SIG-M5 (cell line): ENCODE measurements at regions not wholly inside any gene's neighbourhood (a gene's known extent, or its start where the extent isn't known, plus 50 kb on each side); places are given as distances from the start of the nearest gene placed in this dataset.

ENCODE experiments used
- DNase-seq: peaks from one replicate; lab custom pipeline; 2025; lab: John Stamatoyannopoulos, UW

DNA sequence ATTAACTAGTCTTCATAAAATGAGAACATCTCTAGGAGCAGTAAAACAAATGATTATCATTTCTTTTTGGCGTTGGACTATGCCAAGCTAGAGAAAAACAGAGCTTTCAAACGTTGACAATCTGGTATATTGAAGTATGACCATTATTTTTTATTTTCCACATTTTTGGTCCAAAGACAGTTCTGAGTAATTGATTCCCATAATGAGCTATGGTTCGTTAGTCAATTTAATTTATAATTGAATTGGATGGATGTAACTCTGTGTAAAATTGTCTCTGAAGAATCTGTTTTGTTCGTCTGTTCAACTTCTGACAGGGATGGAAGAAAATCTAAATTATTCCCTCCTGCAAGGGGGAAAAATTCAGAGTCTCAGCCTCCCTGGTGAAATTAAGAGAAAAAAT, 234.5 kb downstream of the LMO4 start:
- DNase-seq, result no peak

DNA sequence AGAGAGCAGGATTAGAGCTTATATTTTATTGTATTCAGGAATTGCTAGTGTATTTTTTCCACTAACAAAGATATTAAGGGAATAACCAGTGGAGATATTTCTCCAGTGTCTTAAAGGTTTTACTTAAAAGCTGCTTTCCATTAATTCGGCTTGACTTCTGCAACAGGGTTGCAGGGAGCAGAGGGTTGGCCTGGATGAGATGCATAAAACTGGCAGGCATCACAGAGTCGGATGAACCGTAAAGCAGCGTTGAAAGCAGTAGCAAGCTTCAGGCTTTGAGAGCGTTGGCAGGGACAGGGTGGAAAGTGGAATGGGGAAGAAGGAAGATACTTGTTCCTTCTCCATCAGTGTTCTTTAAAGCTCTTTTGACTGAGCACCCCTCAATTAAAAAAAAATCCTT, 237.2 kb downstream of the LMO4 start:
- no peak for DNase-seq

DNA sequence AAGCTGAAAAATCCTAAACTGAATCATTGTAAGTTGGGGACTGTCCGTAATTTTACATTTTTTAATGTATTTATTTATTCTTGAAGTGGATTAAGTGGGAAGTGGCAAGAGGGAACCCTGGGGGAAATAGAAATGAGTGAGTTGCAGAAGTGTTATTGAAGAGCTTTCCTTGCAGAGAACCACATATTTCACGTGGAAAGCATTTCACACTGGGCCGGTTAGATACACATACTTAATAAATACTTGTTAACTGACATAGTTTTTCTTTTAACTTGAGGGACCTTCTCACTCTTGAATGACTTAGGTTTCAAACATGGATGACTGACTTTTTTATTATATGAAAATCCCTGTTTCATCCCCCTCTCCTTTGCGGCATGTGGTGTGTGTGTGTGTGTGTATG, 239.3 kb downstream of the LMO4 start:
- DNase-seq, result no peak

DNA sequence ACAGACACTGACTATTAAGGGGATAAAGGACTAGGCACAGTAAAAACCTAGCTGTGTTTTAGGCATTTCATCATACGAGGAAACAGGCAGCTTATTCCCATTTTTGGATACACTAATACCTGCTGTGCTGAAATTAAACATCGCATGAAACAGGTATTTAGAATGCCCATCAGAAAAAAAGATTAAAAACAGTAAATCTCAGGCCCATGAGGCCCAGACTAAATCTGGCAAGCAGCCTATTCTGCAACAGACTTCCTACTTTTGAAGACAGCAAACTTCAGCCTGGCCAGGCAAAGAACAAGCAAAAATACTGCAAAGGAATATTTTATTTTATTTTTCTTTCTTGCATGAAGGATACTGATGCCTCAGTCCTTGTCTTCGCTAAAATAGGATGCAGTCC, 240.2 kb downstream of the LMO4 start:
- no peak for DNase-seq

DNA sequence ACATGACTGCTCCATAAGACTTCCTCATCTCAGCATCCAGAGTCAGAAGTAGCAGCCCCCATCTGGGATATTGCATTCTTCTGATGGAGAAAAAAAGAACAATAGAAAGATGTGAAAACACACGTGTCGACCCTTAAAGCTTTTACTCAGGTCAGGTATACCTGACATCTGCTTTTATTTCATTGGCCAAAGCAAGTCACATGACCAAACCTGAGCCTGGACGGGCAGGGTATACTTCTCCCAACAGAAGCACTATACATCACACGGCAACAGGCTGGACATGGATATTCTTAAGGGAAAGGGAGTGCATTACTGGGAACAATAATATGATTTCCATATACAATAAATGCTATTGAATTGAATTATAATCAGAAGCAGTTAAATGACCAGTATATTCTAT, 243.3 kb downstream of the LMO4 start:
- no peak for DNase-seq

DNA sequence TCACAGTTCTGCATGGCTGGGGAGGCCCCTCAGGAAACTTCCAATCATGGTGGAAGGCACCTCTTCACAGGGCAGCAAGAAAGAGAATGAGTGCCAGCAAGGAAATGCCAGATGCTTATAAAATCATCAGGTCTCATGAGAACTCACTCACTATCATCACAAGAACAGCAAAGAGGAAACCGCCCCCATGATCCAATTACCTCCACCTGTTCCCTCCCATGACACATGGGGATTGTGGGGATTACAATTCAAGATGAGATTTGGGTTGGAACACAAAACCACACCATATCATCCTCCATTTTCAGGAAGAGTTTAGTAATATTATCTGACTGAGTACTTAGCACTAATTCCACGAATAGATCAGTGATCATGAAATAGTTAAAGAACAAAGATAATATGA, 244.2 kb downstream of the LMO4 start:
- DNase-seq, result no peak

DNA sequence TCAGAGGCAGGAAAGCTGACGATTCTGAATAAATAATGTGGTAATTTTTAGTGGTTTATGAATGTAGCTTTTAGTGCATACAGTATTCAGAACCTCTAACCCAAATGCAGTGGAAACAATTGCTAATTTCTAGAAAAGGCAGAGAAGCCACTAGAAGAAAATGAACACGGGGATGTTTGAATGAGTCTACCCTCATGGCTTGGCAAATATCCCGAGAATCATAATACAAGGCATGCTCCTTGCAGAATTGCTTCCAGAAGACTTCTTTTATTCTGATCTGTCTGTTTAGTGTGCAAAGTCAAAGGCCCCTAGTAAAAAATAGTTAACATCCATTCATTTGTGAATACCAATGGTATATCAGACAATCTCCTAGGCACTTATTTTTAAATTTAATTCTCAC, 246.8 kb downstream of the LMO4 start:
- DNase-seq, result no peak

DNA sequence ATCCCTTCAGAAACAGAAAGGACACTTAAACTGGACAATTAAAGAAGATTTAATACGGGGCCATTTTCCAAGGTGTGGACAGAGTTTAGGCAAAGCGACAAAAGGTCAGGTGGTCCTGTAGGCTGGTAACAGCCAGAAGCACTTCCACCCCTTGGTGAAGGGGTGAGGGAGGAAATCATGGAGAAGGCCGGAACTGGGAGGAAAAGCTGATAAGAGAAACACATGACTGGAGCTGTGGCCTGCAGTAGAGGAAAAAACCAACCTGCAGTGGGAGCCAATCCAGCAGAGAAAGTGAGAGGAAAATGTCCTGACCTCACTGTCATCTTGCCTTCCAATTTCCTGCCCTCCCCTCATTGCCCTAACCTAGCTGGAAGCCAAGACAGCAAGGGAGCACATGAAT, 249.8 kb downstream of the LMO4 start:
- DNase-seq, result no peak

DNA sequence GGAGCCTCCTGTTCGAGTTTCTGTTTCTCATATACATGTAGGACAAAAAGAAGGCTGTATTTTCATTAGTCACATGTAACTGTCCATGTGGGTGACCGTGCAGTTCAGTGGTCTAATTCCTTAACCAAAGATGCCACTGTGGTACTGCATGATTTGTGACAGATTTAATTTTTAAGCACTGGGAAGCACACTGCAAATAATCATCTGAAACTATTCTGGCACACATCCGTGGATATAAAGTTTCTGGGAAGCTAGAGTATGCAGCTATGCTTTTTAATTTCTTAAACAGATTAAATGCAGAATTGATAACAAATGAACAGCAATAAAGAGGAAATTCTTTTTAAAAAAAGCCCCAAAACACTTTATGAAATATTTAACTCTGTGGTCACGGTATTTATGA, 254.8 kb downstream of the LMO4 start:
- DNase-seq, result no peak

DNA sequence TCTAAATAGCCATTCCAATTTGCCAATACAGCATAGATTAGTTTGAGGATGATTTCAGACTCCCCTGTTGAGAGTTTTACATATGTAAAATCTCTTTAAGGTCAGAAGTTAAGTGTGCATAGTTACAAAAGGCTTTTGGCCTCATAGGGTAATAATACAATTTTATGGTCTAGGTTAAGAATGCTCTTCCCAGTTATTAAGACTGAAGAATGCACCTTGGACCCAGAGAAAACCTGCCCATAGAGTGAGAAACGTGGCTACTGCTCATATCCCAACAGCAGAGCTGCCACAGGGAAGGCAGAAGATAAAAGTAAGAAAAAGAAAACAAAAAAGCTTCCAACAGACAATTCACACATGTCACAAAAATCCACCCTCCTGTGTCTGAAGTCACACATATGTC, 255.9 kb downstream of the LMO4 start:
- DNase-seq, result no peak

DNA sequence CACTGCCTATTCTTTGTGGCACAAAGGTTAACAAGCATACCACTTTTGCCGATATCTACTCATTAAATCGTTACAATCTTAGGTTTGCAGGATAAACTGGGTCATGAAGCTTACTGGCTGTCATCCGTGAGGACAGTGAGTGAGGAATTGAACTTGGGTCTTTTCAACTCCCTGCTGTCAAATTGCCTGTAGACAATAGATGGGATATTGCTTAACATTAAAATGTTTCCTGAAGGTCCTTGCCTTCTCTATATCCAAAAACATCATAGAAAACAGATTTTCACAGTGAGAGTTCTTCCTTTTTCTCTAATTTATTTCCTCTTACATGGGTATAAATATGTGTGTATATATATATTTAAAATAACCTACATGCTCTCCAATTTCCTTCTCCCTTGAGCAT, 257.8 kb downstream of the LMO4 start:
- no peak for DNase-seq

DNA sequence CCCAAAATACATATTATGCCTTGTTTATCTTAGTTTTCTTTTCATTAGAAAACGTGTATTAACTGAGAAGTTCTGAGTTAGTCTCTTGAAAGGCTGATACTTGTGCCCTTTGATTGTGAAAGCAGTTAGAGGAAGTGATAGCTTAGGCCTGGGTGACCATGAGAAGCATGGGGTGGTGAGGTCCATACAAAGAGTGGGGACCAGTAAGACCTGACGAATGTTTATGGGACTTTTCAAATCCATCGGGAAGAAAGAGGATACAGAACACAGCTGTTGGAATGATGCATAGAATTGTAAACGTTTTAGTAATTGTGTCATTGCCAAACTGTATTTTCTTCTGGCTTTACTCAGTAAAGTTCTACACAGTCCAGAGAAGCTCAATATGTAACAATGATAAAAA, 259.8 kb downstream of the LMO4 start:
- no peak for DNase-seq

DNA sequence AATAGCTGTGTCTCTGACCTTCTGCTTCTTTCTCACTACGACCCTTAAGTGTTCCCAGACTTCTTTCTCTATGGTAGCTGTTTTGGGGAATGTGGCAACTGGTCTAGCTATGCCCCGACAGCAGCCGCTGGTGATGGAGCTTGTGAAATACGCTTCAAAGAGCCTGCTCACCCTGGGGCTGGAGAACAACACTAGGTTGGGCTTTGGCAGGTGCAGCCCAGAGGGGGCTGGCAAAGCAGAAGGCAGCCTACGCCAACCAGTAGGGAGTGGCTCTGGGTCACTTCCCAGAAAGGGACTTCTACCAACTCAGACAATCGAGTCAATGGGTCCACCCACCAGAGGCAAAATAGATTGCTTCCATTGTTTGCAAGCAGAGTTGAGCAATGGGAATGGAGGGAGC, 262.8 kb downstream of the LMO4 start:
- no peak for DNase-seq

DNA sequence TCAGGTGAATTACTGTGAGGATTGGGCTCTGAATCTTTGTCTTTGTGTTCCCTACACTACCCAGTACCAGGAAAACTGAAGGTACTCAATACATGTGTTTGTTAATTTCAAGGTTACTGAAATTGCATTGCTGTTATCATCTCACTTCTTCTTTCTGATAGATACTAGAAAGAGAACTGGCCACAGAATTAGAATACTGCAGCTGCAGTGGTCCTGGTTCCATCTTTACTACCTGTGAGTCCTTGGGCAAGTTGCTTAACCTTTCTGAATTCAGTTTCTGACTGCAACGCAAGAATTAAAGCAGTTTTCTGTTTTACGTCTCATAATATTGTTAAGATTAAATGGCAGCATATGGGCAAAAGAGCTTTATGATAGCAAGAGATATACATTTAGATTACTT, 263.5 kb downstream of the LMO4 start:
- DNase-seq, result no peak

DNA sequence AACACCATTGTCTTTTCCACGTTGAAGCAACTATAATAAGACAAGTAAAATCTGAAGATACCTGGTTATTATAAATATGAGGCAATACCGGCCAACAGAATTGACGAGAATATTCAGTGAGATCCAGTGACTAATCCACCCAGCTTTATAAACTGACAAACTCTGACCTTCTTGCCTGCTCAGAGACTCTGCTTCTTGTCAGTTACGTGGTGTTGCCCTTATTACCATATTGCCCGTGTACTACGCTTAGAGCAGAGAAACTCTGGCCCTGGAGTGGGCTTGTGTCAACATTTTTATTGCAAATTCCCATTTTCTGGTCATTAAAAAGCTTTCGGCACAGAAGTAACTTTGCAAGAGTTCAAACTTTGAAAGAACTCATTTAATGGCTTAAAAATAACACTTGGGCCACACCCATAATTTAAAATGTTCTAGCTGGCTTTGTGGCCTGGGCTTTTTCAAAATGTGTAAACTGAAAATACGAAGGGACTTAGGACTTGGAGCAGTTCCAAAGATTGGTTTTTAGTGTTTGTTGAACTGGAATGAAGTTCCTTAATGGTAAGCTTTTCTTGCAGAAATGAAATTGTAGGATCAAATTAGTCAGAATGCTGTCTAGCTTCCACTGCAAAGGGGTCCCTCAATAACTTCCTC, 266.2 kb downstream of the LMO4 start:
- no peak for DNase-seq

DNA sequence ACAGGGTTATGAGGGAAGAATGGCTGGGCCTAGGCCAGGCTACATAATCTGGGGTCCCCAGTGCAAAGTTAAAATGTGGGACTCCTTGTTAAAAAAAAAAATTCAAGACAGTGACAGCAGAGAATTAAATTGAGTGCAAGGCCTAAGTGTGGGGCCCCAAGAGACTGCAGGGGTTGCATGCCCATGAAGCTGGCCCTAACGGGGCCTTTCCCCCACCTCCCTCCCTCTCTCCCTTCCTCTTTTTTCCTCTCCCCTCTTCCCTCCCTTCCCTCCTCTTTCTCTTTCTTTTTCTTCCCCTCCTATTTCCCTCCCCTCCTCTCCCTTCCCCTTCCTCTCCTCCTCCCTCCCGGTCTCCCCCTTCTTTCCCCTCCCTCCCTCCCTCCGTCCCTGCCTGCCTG, 266.7 kb downstream of the LMO4 start:
- no peak for DNase-seq

DNA sequence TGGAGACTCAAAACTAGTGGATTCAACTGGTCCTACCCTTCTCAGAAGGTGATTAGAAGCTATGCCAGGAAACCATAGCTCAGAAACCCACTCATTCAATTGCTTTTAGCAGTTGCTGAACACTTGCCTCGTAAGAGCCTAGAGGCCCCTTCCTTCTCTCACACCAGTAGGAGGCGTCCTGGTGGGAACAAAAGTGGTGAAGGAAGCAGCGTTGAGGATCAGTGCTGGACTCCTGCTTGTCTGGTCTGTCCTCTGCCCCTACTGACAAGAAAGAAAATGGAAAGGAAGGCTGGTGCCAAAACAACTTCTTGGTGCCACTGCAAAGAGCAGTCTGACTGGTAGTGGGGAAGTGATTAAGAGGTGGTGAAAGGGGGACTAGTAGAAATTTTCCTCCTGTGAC, 269.7 kb downstream of the LMO4 start:
- DNase-seq, result no peak

DNA sequence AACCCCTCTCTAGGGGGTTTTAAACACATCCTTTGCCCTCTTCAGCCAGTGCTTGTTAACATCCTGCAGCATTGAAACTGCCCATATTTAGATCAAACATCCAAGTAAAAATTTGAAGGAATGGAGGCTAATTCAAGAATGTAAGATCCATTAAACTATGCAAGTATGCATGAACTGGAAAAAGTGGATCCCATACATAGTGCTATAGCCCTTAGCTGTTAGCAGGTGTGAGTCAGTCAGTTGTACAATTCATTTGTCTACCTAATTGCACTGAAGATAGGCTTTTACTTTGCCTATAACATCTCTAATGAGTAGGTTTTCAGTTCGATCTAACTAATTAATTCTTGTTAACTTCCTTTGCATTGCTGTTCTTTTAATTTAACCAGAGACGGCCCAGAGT, 270.9 kb downstream of the LMO4 start:
- DNase-seq, result no peak

DNA sequence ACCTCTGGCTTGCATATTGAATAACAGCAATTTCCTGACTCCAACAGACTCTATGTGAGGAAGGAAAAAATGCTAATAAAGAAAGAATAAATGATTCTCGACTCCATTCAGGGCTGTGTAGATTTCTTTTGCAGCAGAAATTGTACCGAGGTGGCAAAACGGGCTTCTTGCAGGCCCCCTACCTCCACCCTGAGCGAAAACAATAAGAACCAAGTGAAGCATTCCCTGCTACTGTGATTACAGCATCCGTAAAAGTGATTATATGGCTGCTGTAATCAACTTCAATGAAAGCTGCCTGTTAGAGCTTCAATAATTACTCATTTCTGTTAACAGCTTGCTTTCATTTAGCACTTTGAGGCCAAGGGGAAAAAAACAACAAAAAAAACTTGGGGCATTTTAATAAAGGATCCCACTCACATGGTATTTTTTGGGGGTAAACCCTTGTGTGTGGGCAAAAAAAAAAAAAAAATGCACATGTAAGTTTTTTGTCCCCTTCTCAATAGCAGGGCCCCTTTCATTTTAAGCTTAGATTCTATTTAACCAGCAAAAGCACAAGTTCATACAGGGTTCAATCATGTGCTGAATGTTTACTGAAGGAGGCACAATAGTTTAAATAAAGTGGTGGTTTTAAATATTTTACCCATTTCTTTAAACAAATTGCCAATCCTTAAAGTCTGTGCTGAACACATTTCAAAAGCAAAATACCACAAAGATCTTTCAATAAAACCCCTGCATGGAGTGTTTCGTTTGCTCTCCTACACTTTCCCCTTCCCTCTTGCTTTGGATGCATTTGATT, 271.6 kb downstream of the LMO4 start:
- no peak for DNase-seq

DNA sequence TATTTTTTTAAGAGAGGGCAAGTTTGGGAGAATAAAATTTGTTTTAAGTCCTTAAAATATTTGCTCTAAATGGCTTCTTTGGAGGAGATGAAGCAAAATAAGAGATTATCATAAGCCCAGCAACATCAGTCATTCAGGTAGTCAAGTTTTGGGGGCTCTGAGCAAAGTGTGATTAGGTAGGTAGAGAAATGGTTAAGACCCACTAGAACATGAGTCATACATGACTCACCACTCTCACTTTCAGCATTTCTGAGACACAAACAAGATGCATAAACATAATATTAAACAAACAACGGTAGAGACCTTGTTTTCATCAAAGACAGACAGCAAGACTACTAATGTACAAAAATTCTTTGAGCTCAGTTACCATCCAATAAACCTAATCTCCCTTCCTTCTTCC, 272.2 kb downstream of the LMO4 start:
- no peak for DNase-seq

DNA sequence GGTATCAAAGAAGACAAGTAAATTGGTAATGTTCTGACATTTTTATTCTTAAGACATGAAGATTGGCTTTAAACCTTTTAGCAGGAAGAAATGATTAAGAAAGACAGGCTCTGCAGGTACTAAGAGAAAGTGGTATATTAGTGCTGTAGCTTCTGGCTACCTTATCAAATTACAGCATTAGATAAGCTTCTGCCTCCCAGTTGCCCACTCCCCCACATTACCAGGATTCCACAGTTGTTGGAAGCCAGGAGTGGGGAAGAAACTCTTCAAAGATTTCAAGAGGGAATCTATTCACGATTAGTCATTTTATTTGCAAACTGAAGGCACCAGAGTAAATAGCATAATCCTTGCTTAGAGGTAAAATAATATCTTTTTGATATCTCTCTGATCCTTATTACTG, 274.9 kb downstream of the LMO4 start:
- no peak for DNase-seq

DNA sequence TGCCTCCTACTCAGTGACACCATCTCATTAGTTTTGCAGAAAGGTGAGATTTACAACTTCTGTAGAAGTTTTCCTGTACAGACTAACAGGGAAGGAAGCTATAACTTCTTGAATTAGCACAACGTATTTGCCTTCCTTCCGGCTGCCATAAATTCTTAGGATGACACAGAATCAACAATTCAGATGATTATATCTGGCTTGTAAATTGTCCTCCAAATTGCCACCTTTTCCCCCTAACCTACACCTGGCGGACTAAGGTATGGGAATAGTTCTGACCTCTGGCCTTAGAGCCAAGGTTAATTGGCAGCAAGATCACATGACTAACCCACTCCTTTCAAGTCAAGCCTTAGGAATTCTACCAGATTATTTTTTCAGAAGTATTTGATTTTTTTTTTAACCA, 284.3 kb downstream of the LMO4 start:
- DNase-seq, result no peak

DNA sequence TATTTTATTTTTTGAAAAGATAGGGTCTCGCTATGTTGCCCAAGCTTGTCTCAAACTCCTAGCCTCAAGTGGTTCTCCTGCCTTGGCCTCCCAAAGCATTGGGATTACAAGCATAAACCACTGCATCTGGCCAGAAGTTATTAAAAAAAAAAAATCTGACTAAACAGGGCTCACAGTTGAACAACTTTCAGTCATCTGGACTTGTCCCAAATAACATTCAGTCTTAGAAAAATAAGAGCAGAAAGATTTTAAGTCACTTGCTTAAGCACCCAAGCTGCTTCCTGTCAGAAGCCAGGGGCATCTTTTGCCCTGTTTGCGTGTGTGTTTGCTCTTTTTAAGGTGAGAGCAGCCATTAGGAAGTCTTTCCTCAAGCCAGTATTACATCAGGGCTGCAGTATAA, 286.8 kb downstream of the LMO4 start:
- no peak for DNase-seq

DNA sequence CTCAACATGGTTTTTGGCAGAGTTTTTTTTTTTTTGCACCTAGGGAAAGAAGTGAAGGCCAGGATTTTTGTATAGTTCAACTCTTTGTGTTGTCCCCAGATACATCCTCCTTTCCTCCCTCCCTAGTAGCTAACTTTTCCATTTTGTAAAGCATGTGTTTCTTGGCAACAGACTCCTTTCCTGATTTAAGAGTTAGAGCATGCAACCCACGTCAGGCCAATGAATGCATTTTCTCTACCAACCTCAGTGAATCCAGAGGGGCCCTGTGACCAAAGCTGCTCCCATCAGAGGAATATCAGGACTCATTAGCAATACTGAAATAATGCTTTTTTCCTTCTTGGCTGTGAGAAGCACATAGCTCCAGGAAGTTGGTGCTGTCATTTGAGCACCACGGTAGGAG, 287.2 kb downstream of the LMO4 start:
- DNase-seq, result no peak
